Posterior cingulate gyrus (tissue), 11 donors: ENCODE measurements at regions not wholly inside any gene's neighbourhood (a gene's known extent, or its start where the extent isn't known, plus 50 kb on each side); places are given as distances from the start of the nearest gene placed in this dataset.

Experiments
- DNase-seq, 10 donors: peaks; one replicate each; pipeline versions ENCODE4 v3.0.0 to v3.0.0-alpha.2; 2020 to 2021; ENCODE audit warnings: mixed read lengths in 3 of 10
- intact Hi-C: fragments of 100-400 bp; cut with DNase I; formaldehyde crosslinking; loops from one replicate; pipeline ENCODE4 v1.15.1; 2023

DNA sequence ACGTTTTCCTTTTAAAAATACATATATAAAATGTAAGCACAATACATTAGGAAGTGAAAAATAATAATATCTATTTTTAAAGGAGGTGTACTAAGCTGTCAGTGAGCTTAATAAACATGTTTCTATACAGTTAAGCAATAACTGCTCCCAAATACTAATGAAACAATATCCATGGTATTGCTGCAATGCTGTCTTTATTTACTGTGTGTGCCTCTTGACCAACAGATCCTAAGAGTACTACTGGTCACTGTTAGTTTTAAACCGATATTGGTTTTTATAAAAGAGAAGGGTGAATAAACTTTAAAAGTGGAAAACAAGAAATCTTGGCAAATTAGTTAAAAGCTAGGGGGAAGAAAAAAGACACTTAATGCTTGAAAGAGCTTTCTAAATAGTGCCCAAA is 1029.0 kb downstream of the FSTL5 start:
- intact Hi-C loops = no loop called here
- no peak for DNase-seq

DNA sequence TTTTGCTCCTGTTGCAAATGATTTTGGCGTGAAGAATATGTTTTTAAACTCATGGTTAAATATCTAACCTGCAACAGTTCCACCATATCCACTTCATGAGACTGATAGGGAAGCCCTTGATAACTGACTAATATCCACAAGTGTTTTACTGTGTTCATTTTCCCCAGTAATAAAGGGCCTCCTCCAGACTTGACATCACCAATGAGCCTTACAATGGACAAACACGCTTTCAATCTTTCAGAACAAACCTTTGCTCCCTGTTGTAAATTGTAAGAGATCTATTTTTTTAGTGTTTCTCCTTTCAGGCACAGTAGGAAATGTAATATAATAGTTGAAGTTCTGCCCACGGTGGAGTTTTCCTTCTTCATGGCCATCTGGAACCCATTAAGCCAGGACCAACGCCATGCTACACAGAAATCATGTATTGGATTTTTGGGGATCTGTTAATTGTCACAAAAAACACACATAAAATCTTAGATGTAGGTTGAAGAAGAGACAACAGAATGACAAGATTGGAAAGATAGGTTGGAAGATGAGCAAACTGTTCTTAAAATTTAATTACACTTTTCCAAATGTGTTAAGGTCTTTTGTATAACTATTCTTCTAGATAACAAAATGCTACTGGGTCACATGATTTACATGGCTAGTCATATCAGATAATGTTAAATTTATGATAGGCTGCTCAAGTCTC is 1030.1 kb downstream of the FSTL5 start:
- intact Hi-C loops = no loop called here
- no peak for DNase-seq

DNA sequence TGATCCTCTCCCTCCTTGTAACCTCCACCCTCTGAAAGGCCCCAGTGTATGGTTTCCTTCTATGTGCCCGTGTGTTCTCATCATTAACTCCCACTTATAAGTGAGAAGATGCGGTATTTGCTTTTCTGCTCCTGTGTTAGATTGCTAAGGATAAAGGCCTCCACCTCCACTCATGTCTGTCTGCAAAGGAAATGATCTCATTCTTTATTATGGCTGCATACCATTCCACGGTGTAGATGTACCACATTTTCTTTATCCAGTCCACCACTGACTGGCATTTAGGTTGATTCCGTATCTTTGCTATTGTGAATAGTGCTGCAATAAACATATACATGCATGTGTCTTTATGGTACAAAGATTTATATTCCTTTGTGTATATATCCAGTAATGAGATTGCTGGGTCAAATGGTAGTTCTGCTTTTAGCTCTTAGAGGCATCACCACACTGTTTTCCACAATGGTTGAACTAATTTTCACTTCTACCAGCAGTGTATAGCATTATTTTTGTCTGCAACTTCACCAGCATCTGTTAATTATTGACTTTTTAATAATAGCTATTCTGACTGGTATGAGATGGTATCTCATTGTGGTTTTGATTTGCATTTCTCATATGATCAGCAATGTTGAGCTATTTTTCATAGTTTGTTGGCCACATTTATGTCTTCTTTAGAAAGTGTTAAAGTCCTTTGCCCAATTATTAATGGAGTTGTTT is 1030.9 kb downstream of the FSTL5 start:
- no peak for DNase-seq
- intact Hi-C loops = no loop called here

DNA sequence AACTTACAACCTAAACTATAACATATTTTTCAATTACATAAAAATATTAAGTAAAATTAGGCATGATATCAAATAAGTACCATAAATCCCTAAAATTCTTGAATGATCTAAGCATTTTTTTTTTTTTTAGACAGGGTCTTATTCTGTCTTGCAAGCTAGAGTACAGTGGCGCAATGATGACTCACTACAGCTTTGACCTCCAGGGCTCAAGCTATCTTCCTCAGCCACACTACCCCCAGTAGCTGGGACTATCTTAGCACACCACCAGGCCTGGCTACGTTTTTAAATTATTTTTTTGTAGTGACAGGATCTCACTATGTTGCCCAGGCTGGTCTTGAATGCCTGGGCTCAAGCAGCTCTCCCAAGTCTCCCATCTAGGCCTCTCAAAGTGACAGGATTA is 1042.3 kb downstream of the FSTL5 start:
- intact Hi-C loops = no loop called here
- no peak for DNase-seq

DNA sequence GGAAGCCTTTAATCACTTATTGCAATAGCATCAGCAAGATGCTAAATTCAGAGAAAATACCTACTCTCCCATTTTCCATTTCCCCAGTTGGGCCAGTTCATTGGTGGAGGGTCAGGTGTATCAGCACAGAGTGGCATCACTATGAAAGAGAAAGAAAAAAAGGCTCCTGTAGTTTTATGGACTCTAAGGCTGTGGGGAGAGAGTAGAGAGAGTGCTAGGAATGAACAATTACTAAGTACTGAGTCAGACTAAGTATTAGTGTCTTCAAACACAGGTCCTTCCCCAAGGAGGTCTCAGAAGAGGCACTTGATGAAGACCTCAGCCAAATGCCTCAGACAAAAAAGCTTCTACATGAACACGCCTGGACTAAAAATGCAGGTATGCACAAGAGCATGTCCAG is 1061.9 kb downstream of the FSTL5 start:
- intact Hi-C loops = no loop called here
- no peak for DNase-seq

DNA sequence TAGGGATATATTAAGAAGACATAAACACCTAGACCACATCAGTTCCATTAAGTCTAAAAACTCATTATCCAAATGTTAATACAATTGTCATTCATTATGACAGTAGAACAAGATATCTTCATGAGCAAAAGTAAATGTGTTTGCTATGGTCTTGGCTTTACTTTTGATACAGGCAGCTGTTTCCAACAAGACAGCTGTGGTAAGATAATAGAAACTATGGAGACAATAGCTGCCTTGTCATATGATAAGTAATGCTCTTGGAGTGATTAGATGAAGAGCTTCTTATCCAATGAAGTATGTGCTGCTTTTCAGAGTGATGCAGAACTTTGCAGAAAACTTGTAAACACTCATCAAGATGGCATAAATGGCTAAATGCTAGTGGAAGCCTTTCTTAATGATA is 1066.0 kb downstream of the FSTL5 start:
- intact Hi-C loops = no loop called here
- no peak for DNase-seq

DNA sequence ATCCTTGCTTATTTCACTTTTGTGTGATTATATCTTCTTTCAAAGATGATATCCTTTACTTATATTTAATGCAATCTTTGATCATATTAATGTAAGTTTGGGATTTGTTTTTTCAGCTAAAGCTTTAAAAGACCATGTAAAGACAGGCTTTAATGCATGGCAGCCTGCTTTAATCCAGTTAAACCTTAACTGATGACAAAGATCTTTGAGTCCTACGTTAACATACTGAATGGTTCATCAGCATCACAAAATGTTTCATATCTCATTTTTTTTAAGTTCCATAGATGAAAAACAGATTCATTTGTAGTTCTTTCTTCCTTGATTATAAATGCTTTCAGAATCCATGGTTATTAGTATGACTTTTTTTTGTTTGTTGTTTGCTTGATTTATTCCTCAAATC is 1102.8 kb downstream of the FSTL5 start:
- no peak for DNase-seq
- intact Hi-C loops = no loop called here
